RWPE2 (cell line): ENCODE measurements at regions not wholly inside any gene's neighbourhood (a gene's known extent, or its start where the extent isn't known, plus 50 kb on each side); places are given as distances from the start of the nearest gene placed in this dataset.
A peak's percentile ranks its signal among the peaks of the same experiment; 100 is the strongest.

ENCODE experiments used
- ATAC-seq: fragments of 200-7000 bp; cut with Tn5 transposase; 3 replicates; pipeline ENCODE4 v1.9.1; 2021; ENCODE audit warnings: low read depth
- DNase-seq: peaks from one replicate; pipeline ENCODE4 v3.0.0-alpha.2; 2020; ENCODE audit warnings: low spot score
- H3K27ac ChIP-seq: fragments of 450-650 bp; 2 replicates; pipeline ENCODE4 v1.5.1; 2017; ENCODE audit warnings: mild to moderate bottlenecking; ENCODE audit not compliant: poor library complexity, severe bottlenecking
- H3K27me3 ChIP-seq: fragments of 250-450 bp; sonication (Bioruptor Pico); 2 replicates; pipeline ENCODE4 v1.5.1; 2021; ENCODE audit warnings: mild to moderate bottlenecking, moderate library complexity; ENCODE audit not compliant: insufficient read depth, poor library complexity, severe bottlenecking
- H3K36me3 ChIP-seq: fragments of 250-450 bp; sonication (Bioruptor Pico); 2 replicates; pipeline ENCODE4 v1.5.1; 2020; ENCODE audit warnings: low read depth, mild to moderate bottlenecking, moderate library complexity
- H3K4me1 ChIP-seq: fragments of 250-450 bp; sonication (Bioruptor Pico); 2 replicates; pipeline ENCODE4 v1.5.1; 2021; ENCODE audit warnings: mild to moderate bottlenecking, moderate library complexity; ENCODE audit not compliant: insufficient read depth, poor library complexity, severe bottlenecking
- H3K4me3 ChIP-seq: fragments of 250-450 bp; sonication (Bioruptor Pico); 2 replicates; pipeline ENCODE4 v1.5.1; 2021; ENCODE audit warnings: mild to moderate bottlenecking, moderate library complexity; ENCODE audit not compliant: severe bottlenecking
- H3K9me3 ChIP-seq: fragments of 250-450 bp; sonication (Bioruptor Pico); 2 replicates; pipeline ENCODE4 v1.5.1; 2021; ENCODE audit warnings: mild to moderate bottlenecking, moderate library complexity; ENCODE audit not compliant: severe bottlenecking
- TF ChIP-seq, protein P1 (sequence below): fragments of 450-650 bp; IDR thresholded peaks from one replicate; pipeline ENCODE4 v1.5.1; 2017; ENCODE audit warnings: mild to moderate bottlenecking, moderate library complexity; ENCODE audit not compliant: poor library complexity, severe bottlenecking

DNA sequence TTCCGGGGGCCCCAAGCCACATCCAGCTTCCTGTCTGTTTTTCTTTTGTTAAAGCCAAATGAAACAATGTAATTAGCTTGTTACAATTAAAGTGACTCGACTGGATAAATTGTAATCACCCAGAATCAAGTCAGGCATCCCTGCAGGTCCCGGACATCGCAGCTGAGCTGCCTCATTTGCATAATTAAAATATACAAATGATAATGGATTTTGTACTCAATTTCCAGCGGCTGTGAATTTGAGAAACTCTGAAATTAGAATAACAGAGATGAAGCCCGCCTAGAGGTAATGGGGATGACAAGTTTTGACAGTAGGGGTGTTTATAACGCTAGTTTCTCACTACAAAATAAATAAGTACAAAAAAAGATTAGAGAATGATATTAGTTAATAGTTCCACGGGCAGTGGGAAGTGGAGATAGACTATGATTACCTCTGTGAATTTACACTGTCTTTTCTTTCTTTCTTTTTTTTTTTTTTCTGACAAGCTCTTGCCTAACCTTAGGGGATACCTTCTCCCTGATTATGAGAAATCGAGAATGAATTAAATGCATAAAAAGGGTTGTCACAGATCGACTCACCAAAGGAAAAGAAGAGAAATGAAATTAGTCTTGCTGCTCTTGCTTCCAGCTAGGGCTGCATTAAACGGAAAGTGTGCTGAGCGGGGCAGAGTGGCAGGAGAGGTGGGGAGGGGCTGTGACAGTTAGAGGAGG is 82.6 kb upstream of the SKOR2 start:
- ATAC-seq (no peak), DNase-seq (no peak)
- no peak overlapping the region for H3K4me3 ChIP-seq
- H3K9me3 ChIP-seq, result no peaks in the 10 kb centered on the region
- peaks cover 21% of the 10 kb centered on the region for H3K27me3 ChIP-seq
- no peak overlapping the region for H3K27ac ChIP-seq
- TF ChIP-seq, protein P1, sequence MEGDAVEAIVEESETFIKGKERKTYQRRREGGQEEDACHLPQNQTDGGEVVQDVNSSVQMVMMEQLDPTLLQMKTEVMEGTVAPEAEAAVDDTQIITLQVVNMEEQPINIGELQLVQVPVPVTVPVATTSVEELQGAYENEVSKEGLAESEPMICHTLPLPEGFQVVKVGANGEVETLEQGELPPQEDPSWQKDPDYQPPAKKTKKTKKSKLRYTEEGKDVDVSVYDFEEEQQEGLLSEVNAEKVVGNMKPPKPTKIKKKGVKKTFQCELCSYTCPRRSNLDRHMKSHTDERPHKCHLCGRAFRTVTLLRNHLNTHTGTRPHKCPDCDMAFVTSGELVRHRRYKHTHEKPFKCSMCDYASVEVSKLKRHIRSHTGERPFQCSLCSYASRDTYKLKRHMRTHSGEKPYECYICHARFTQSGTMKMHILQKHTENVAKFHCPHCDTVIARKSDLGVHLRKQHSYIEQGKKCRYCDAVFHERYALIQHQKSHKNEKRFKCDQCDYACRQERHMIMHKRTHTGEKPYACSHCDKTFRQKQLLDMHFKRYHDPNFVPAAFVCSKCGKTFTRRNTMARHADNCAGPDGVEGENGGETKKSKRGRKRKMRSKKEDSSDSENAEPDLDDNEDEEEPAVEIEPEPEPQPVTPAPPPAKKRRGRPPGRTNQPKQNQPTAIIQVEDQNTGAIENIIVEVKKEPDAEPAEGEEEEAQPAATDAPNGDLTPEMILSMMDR, result no peak
- H3K4me1 ChIP-seq, result no peaks in the 10 kb centered on the region
- H3K36me3 ChIP-seq, result no peaks in the 10 kb centered on the region

DNA sequence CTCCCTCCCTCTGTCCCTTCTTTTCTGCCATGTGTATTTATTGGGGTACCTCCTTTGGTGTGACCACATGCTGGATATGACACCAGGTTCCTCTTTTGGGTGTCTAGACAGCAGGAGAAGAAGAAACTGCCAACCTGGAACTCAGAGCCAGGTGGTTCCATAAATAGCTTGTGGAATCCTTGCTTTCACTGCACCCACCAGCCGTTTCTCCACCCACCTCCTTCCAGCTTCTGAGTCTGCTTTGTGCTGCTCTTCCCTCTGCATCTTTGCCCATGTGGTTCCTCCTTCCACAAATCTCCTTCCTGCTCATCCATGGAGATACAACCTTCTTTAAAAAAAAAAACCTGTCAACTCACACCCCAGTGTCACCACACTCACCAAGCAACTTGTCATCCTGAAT is 80.2 kb upstream of the SKOR2 start:
- no peaks in the 10 kb centered on the region for H3K36me3 ChIP-seq
- no peak overlapping the region for H3K4me3 ChIP-seq
- TF ChIP-seq, protein P1, result no peak
- H3K4me1 ChIP-seq, result no peaks in the 10 kb centered on the region
- no peaks in the 10 kb centered on the region for H3K9me3 ChIP-seq
- peaks cover 21% of the 10 kb centered on the region for H3K27me3 ChIP-seq
- no peak overlapping the region for H3K27ac ChIP-seq
- ATAC-seq, result no peak
- DNase-seq, result no peak

DNA sequence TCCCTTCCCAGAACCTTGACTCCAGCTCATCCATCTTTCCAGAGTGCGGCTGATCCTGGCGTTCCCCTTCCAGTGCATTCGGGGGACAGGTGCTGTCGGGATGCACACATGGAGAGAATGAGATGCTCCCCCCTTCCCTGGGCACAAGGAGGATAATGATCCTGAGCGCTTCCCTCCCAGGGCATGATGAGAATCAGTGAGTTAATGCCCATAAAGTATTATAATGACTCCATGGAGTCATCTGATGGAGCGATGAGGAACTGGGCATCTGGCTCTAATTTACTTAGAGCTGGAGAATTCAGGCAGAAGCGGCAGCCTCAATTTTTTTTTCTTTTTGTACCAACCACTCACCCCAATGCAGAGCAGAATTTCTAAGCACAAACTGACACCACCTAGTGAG is 79.6 kb upstream of the SKOR2 start:
- Histone ChIP-seq H3K4me3 (no peak overlapping the region), H3K4me1 (no peaks in the 10 kb centered on the region), H3K27ac (no peak overlapping the region), H3K36me3 (no peaks in the 10 kb centered on the region), H3K9me3 (no peaks in the 10 kb centered on the region), H3K27me3 (peaks cover 21% of the 10 kb centered on the region)
- ATAC-seq, result no peak
- DNase-seq, result no peak
- TF ChIP-seq, protein P1, result no peak

GRCh38 chr18:47323158-47323557 is 71.7 kb upstream of the SKOR2 start:
- no peak overlapping the region for H3K27ac ChIP-seq
- H3K36me3 ChIP-seq, result no peaks in the 10 kb centered on the region
- H3K4me3 ChIP-seq, result no peak overlapping the region
- no peaks in the 10 kb centered on the region for H3K27me3 ChIP-seq
- H3K9me3 ChIP-seq, result no peaks in the 10 kb centered on the region
- TF ChIP-seq, protein P1, result no peak
- no peaks in the 10 kb centered on the region for H3K4me1 ChIP-seq
- no peak for DNase-seq
- ATAC-seq, result peak; percentile 90

GRCh38 chr18:47321815-47322214 is 70.4 kb upstream of the SKOR2 start:
- no peaks in the 10 kb centered on the region for H3K4me1 ChIP-seq
- TF ChIP-seq, protein P1, result no peak
- H3K27me3 ChIP-seq, result no peaks in the 10 kb centered on the region
- H3K9me3 ChIP-seq, result no peaks in the 10 kb centered on the region
- DNase-seq, result no peak
- no peak overlapping the region for H3K4me3 ChIP-seq
- no peaks in the 10 kb centered on the region for H3K36me3 ChIP-seq
- no peak overlapping the region for H3K27ac ChIP-seq
- ATAC-seq, result no peak
